Transverse colon (tissue), 4 donors: ENCODE measurements at regions not wholly inside any gene's neighbourhood (a gene's known extent, or its start where the extent isn't known, plus 50 kb on each side); places are given as distances from the start of the nearest gene placed in this dataset.

ENCODE experiments used
- CTCF ChIP-seq, 5 experiments: fragments of 200-600 bp in 3 of 5; fragments of 450-650 bp in 2 of 5; sonication (generic) in 3 of 5; IDR thresholded peaks; 1 replicate in 2 of 5; 2 replicates in 3 of 5; pipeline ENCODE4 v1.5.1; 2016 to 2017; ENCODE audit warnings: antibody characterized with exemption in 5 of 5, inconsistent platforms in 3 of 5, mild to moderate bottlenecking in 2 of 5, moderate library complexity in 1 of 5
- POLR2A ChIP-seq: fragments of 450-650 bp; IDR thresholded peaks from one replicate; pipeline ENCODE4 v1.6.1; 2016; ENCODE audit warnings: antibody characterized with exemption, mild to moderate bottlenecking, moderate library complexity
- POLR2AphosphoS5 ChIP-seq, 3 donors: sonication (generic); formaldehyde crosslinking; IDR thresholded peaks; one replicate each; pipeline ENCODE4 v1.6.1; 2016; ENCODE audit warnings: antibody characterized with exemption in 3 of 3

GRCh38 chr9:115997923-115998322 lies 155.7 kb upstream of the PAPPA start:
- TF ChIP-seq POLR2AphosphoS5 (IDR thresholded peaks at IDR 0.05) (no peak), CTCF (IDR thresholded peaks at IDR 0.05) (no peak), POLR2A (no peak)
